Adrenal gland (tissue), 9 donors: ENCODE measurements at regions not wholly inside any gene's neighbourhood (a gene's known extent, or its start where the extent isn't known, plus 50 kb on each side); places are given as distances from the start of the nearest gene placed in this dataset.

Experiments
- DNase-seq, 7 donors: peaks; one replicate each; pipeline ENCODE4 v3.0.0-alpha.2; 2019 to 2020
- H3K27ac ChIP-seq, 5 donors: fragments of 200-600 bp; sonication (generic) in 4 of 5; 1 replicate in 3 of 5; 2 replicates in 2 of 5; pipeline versions ENCODE4 v1.5.1 to v1.8.0; 2016 to 2020; ENCODE audit warnings: mild to moderate bottlenecking in 1 of 5
- H3K27me3 ChIP-seq: fragments of 200-600 bp; 2 replicates; pipeline ENCODE4 v1.8.0; 2021
- H3K36me3 ChIP-seq, 2 donors: fragments of 200-600 bp; replicated peaks in 1 of 2; 1 replicate in 1 of 2; 2 replicates in 1 of 2; pipeline versions ENCODE4 v1.5.1 to v1.8.0; 2018 to 2022
- H3K4me1 ChIP-seq, 2 donors: fragments of 200-600 bp; replicated peaks in 1 of 2; 1 replicate in 1 of 2; 2 replicates in 1 of 2; pipeline versions ENCODE4 v1.5.1 to v1.8.0; 2018 to 2021
- H3K4me3 ChIP-seq, 4 donors: fragments of 200-600 bp; sonication (generic) in 3 of 4; one replicate each; pipeline ENCODE4 v1.5.1; 2016 to 2018
- H3K9me3 ChIP-seq, 3 donors: fragments of 200-600 bp; sonication (generic) in 1 of 3; replicated peaks in 1 of 3; 1 replicate in 2 of 3; 2 replicates in 1 of 3; pipeline versions ENCODE4 v1.5.1 to v1.8.0; 2016 to 2021
- CTCF ChIP-seq, 6 experiments: fragments of 450-650 bp in 4 of 6; fragments of 200-600 bp in 2 of 6; sonication (generic) in 1 of 6; IDR thresholded peaks; 1 replicate in 5 of 6; 2 replicates in 1 of 6; pipeline versions ENCODE4 v1.5.1 to v1.8.0; 2016 to 2021; ENCODE audit warnings: antibody characterized with exemption in 6 of 6, mild to moderate bottlenecking in 2 of 6, moderate library complexity in 1 of 6
- POLR2A ChIP-seq, 2 donors: fragments of 450-650 bp; IDR thresholded peaks; one replicate each; pipeline ENCODE4 v1.6.1; 2017; ENCODE audit warnings: antibody characterized with exemption in 2 of 2, mild to moderate bottlenecking in 2 of 2, moderate library complexity in 1 of 2
- WGBS, 4 donors: extraction: QIAGEN DNeasy Blood & Tissue Kit in 2 of 4; methylation state at CpG; one replicate each; pipeline versions ENCODE4 v1.1.5 to v1.1.7; 2013 to 2017; 5-methylcytosine and 5-hydroxymethylcytosine counted together
- intact Hi-C, 2 donors: fragments of 100-400 bp; cut with DNase I; formaldehyde crosslinking; loops; one replicate each; pipeline versions ENCODE4 v1.14.1 to v1.15.0; 2022 to 2023
- donor health status: healthy with polysubstance abuse.
- donor health status: Bipolar disorder and iron deficiency.
- donor health status: DM: yes; HTN: yes; CAD: no.
- donor health status: DM: no; HTN: no; CAD: no.
- donor health status: DM: no; HTN: no; CAD: no.

GRCh38 chr2:221969087-221969829 lies 329.5 kb downstream of the PAX3 start:
- peak in 6 of 7 donors; percentile 15 to 58 (median 25) for DNase-seq
- WGBS, 4 donors, result 37 to 44% (median 40%) methylated on average over 7 of the region's 7 CpGs
- no peak for TF ChIP-seq POLR2A (IDR thresholded peaks at IDR 0.05)
- peak; percentile 23 to 66 (median 58) for TF ChIP-seq CTCF (IDR thresholded peaks at IDR 0.05)
- Histone ChIP-seq H3K27ac (no peak overlapping the region), H3K27me3 (peaks cover 4% of the 10 kb centered on the region), H3K4me1 (no peaks in the 10 kb centered on the region), H3K9me3 (no peaks in the 10 kb centered on the region), H3K4me3 (no peak overlapping the region), H3K36me3 (no peaks in the 10 kb centered on the region)
- intact Hi-C loops, result no loop called here

- no peaks in the 10 kb centered on the region for H3K27me3 ChIP-seq
- 83 to 93% (median 86%) methylated on average over 5 of the region's 5 CpGs for WGBS, 4 donors
- no peaks in the 10 kb centered on the region for H3K36me3 ChIP-seq
- no peak for DNase-seq
- intact Hi-C loops, result no loop called here
- no peaks in the 10 kb centered on the region for H3K9me3 ChIP-seq
- no peak overlapping the region for H3K27ac ChIP-seq
- no peaks in the 10 kb centered on the region for H3K4me1 ChIP-seq
- no peak for TF ChIP-seq CTCF (IDR thresholded peaks at IDR 0.05)
- no peak for TF ChIP-seq POLR2A (IDR thresholded peaks at IDR 0.05)
- H3K4me3 ChIP-seq, result no peak overlapping the region
Measured at GRCh38 chr2:221962186-221962585, 336.6 kb downstream of the PAX3 start.

- no peaks in the 10 kb centered on the region for H3K27me3 ChIP-seq
- no peak overlapping the region for H3K27ac ChIP-seq
- WGBS, 4 donors, result 91 to 97% (median 95%) methylated on average over 10 to 14 of the region's 14 CpGs
- TF ChIP-seq POLR2A (IDR thresholded peaks at IDR 0.05), result no peak
- TF ChIP-seq CTCF (IDR thresholded peaks at IDR 0.05), result no peak
- H3K36me3 ChIP-seq, result no peaks in the 10 kb centered on the region
- no peak overlapping the region for H3K4me3 ChIP-seq
- H3K4me1 ChIP-seq, result no peaks in the 10 kb centered on the region
- intact Hi-C loops, result no loop called here
- no peaks in the 10 kb centered on the region for H3K9me3 ChIP-seq
- DNase-seq, result no peak
Measured at GRCh38 chr2:221961561-221961960, 337.2 kb downstream of the PAX3 start.

GRCh38 chr2:221958224-221958623 lies 340.6 kb downstream of the PAX3 start:
- intact Hi-C loops, result no loop called here

More at GRCh38 chr2:221958224-221958623, 340.6 kb downstream of the PAX3 start:
- Histone ChIP-seq H3K4me1 (no peaks in the 10 kb centered on the region), H3K4me3 (no peak overlapping the region), H3K27me3 (no peaks in the 10 kb centered on the region), H3K9me3 (no peaks in the 10 kb centered on the region), H3K36me3 (no peaks in the 10 kb centered on the region), H3K27ac (no peak overlapping the region)
- TF ChIP-seq POLR2A (IDR thresholded peaks at IDR 0.05) (no peak), CTCF (IDR thresholded peaks at IDR 0.05) (no peak)
- DNase-seq, result no peak
- 74 to 91% (median 82%) methylated on average over 2 of the region's 2 CpGs for WGBS, 4 donors
